HG03159 (cell line): ENCODE measurements at regions not wholly inside any gene's neighbourhood (a gene's known extent, or its start where the extent isn't known, plus 50 kb on each side); places are given as distances from the start of the nearest gene placed in this dataset.

ENCODE experiments used
- ATAC-seq: cut with Tn5 transposase; IDR thresholded peaks from one replicate; pipeline ENCODE4 v1.9.1; 2021; ENCODE audit warnings: mild to moderate bottlenecking, moderate library complexity; ENCODE audit not compliant: unreplicated experiment

DNA sequence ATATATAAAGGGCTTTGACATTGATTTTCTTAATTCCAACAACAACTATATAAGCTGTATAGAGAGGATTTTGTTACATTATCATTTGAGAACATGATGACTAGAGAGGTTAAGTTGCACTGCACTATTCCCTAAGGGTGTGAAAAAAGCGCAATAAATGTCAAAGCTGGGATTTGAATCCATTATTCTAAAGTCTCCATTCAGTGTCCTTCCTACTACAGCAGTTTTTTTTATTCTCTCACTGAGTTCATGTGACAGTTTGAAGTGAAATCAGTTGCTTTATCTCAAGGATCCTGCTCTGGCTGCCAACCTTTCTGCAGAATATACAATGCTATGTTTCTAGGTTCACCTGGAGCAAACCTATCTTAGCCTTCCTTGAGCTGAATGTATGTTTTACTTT lies 177.5 kb downstream of the ANKRD50 start:
- no peak for ATAC-seq

DNA sequence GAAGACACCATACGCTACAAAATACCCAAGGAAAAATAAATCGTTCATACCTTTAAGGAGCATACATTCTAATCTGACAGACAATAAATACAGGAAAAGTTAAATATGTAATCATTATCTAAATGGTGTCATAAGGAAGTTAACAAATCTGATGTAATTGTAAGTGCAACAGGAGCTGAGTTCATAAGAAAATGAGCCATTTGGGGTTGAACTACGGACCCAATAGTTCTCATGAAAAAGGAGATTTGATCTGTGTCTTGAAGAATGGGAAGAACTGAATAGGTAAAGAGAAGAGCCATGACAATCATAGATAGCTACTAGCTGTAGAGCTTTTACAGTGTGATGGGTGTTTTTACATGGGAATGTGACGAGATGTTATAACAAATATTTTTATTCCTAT lies 175.6 kb downstream of the ANKRD50 start:
- no peak for ATAC-seq

GRCh38 chr4:124537971-124538370 lies 174.6 kb downstream of the ANKRD50 start:
- no peak for ATAC-seq

DNA sequence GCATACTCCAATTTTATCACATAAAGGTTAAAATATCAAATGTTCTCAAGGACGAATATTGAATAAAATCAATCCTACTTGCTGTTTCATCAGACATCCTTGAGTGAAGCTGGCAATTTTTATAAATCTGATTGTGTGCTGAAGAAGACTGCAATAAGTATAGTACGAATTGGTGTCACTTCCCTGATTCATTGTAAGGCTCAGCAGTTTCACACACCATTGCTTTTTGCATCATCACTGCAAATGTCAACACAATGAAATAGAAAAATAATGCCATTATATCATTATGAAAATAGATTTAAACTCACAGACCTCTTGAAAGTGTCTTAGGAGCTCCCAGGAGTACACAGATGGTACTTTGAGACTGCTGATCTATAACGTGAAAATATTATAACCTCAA lies 172.5 kb downstream of the ANKRD50 start:
- ATAC-seq, result no peak

GRCh38 chr4:124541652-124542420 lies 170.7 kb downstream of the ANKRD50 start:
- ATAC-seq, result no peak

- ATAC-seq, result no peak
Measured at GRCh38 chr4:124555959-124556358, 156.6 kb downstream of the ANKRD50 start.

DNA sequence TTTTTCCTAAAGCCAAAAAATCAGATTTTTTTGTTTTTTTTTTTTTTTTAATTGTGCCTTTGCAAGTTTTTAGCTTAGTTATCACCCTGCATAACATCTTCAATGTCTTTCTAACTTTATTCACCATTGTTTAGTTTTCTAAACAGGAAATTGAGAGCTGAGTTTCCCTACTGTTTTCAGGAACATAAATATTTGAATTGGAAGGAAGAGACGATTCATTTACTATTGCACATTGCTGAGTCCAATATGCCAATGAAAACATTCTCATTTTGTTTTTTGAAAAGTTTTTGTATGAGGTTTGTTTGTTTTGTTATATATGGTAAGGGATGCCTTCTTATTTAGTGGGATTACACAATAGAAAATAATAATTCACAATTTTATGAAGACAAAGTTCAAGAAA lies 148.4 kb downstream of the ANKRD50 start:
- ATAC-seq, result no peak

DNA sequence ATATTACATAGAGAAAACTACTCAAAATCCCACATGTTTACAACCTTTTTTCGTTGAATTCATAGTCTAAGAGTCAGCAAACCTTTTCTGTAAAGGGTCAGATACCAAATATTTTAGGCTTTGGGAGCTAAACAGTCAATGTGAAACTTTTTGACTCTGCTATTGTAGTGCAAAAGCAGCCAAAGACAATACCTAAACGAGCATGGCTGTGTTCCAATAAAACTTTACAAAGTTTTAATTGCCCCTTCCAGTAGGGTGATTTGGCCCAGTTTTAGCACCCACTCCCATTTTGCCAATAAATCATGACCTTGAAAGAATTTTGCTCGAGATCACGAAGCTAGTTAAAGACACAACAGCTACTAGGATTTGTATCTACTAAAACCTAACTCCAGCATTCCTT lies 147.2 kb downstream of the ANKRD50 start:
- ATAC-seq, result no peak

GRCh38 chr4:124566030-124566429 lies 146.5 kb downstream of the ANKRD50 start:
- ATAC-seq, result no peak

DNA sequence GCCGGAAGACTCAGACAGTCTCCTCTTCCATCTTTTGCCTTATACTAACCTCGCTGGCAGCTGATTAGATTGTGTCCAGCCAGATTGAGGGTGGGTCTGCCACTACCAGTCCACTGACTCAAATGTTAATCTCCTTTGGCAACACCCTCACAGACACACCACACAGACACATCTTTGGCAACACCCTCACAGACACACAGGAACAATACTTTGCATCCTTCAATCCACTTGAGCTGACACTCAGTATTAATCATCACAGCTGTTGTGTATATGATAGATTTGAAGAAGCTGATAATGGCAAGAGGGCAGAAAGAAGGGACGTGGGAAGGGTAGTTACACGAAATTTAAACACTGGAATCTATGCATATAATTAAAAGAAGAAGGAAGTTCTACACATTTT lies 139.5 kb downstream of the ANKRD50 start:
- no peak for ATAC-seq

- ATAC-seq, result no peak
Measured at GRCh38 chr4:124579896-124580295, 132.6 kb downstream of the ANKRD50 start.

- no peak for ATAC-seq
Measured at GRCh38 chr4:124583797-124584196, 128.7 kb downstream of the ANKRD50 start.

- no peak for ATAC-seq
Measured at GRCh38 chr4:124589786-124590185, 122.7 kb downstream of the ANKRD50 start.

GRCh38 chr4:124590480-124590879 lies 122.1 kb downstream of the ANKRD50 start:
- no peak for ATAC-seq

DNA sequence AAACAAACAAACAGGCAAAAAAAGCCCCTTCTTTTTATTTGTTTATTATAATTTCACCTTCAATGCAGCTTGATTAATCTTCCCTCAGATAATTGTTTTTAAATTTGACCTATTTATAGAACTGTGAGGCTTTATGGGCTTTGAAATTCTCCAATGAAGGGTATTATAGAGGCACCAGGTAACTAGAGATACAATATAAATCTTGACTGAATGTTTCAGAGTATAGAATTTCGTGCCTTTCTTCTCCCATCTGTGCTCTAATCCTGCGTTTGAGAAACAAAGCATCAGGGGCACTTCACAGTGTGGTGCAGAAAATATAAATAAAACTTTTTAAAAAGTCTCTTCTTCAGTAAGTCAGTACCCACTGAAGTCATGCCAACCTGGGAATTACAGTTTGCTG lies 120.9 kb downstream of the ANKRD50 start:
- no peak for ATAC-seq

- no peak for ATAC-seq
Measured at GRCh38 chr4:124593494-124593893, 119.0 kb downstream of the ANKRD50 start.

DNA sequence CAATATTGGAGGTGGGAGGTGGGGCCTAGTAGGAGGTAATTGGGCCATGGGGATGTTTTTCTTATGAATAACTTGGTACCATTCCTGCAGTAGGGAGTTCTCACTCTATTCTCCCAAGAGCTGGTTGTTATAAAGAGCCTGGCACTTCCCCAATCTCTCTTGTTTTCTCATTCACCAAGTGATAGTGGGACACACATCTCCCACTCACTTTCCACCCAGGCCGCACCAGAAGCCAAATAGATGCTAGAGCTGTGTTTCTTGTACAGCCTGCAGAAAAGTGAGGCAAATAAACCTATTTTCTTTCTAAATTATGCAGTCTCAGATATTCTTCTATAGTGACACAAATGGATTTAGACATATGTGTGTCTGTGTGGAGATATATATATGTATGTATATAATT lies 117.6 kb downstream of the ANKRD50 start:
- ATAC-seq, result no peak

DNA sequence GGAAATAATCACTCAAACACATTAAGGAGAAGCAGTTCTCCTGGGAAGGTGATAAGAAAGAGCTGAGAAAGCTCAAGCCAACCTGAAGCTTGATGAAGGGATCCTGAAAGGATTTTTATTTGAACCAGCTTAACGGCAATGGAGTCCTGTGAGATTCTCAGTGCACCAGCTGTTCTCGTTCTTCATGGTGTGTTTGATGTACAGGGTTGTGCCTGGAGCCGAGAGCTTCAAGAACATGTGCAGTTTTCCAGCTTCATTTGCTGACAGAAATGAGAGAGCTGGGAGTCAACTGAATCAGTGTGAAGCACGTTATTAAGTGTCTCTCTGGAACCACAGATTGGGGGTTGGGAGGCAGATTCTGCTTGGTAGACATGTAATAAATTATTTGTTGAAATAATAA lies 115.7 kb downstream of the ANKRD50 start:
- ATAC-seq, result no peak

- no peak for ATAC-seq
Measured at GRCh38 chr4:124610211-124610610, 102.3 kb downstream of the ANKRD50 start.
